NB4 (cell line): ENCODE measurements at regions not wholly inside any gene's neighbourhood (a gene's known extent, or its start where the extent isn't known, plus 50 kb on each side); places are given as distances from the start of the nearest gene placed in this dataset.

Experiments
- DNase-seq: peaks from one replicate; pipeline ENCODE4 v3.0.0; 2010; ENCODE audit warnings: low read depth
- H3K4me3 ChIP-seq: one replicate; pipeline ENCODE4 v1.5.1; 2011; ENCODE audit warnings: mild to moderate bottlenecking, low read depth, low read length, moderate library complexity
- CTCF ChIP-seq: IDR thresholded peaks from one replicate; pipeline ENCODE4 v1.5.1; 2012; ENCODE audit warnings: low read depth, low read length
- MAX ChIP-seq: IDR thresholded peaks from 2 replicates; pipeline ENCODE4 v1.6.1; 2011; ENCODE audit warnings: low read depth, low read length
- MYC ChIP-seq: IDR thresholded peaks from 2 replicates; pipeline ENCODE4 v1.6.1; 2011; ENCODE audit warnings: low read depth, low read length
- POLR2A ChIP-seq: IDR thresholded peaks from 2 replicates; pipeline ENCODE4 v1.6.1; 2011; ENCODE audit warnings: mild to moderate bottlenecking; ENCODE audit not compliant: insufficient read length; ENCODE audit errors: extremely low read depth

GRCh38 chr4:126136922-126137781, 822.4 kb downstream of the FAT4 start:
- TF ChIP-seq POLR2A (no peak), CTCF (no peak), MYC (no peak), MAX (no peak)
- DNase-seq, result no peak
- H3K4me3 ChIP-seq, result no peak overlapping the region

GRCh38 chr4:126137782-126138170, 823.0 kb downstream of the FAT4 start:
- no peak overlapping the region for H3K4me3 ChIP-seq
- DNase-seq, result no peak
- no peak for TF ChIP-seq POLR2A
- TF ChIP-seq CTCF, result no peak
- no peak for TF ChIP-seq MAX

- no peak for TF ChIP-seq MAX
- TF ChIP-seq POLR2A, result no peak
- TF ChIP-seq CTCF, result no peak
- no peak for DNase-seq
- no peak overlapping the region for H3K4me3 ChIP-seq
Observed at GRCh38 chr4:126144543-126145237, 829.9 kb downstream of the FAT4 start.

GRCh38 chr4:126168484-126168883, 853.7 kb downstream of the FAT4 start:
- no peak overlapping the region for H3K4me3 ChIP-seq
- DNase-seq, result no peak
- TF ChIP-seq CTCF, result no peak
- no peak for TF ChIP-seq MAX
- no peak for TF ChIP-seq MYC
- no peak for TF ChIP-seq POLR2A

- DNase-seq, result peak; percentile 34
- TF ChIP-seq MAX, result no peak
- TF ChIP-seq MYC, result no peak
- no peak for TF ChIP-seq CTCF
- TF ChIP-seq POLR2A, result no peak
- H3K4me3 ChIP-seq, result no peak overlapping the region
Observed at GRCh38 chr4:126172126-126172525, 857.4 kb downstream of the FAT4 start.
